Body of pancreas (tissue), 4 donors: ENCODE measurements at regions not wholly inside any gene's neighbourhood (a gene's known extent, or its start where the extent isn't known, plus 50 kb on each side); places are given as distances from the start of the nearest gene placed in this dataset.

Experiments
- CTCF ChIP-seq, 7 experiments: fragments of 450-650 bp in 4 of 7; fragments of 200-600 bp in 3 of 7; sonication (generic) in 3 of 7; IDR thresholded peaks; one replicate each; pipeline ENCODE4 v1.5.1; 2016 to 2019; ENCODE audit warnings: antibody characterized with exemption in 7 of 7
- POLR2A ChIP-seq, 3 donors: fragments of 450-650 bp; IDR thresholded peaks; one replicate each; pipeline ENCODE4 v1.6.1; 2016; ENCODE audit warnings: antibody characterized with exemption in 3 of 3, mild to moderate bottlenecking in 2 of 3

- TF ChIP-seq CTCF (IDR thresholded peaks at IDR 0.05), result no peak
- TF ChIP-seq POLR2A (IDR thresholded peaks at IDR 0.05), result no peak
These were observed 51.9 kb upstream of the MARCKS start for GRCh38 chr6:113805173-113805790.
